ENCODE measurements at regions not wholly inside any gene's neighbourhood (a gene's known extent, or its start where the extent isn't known, plus 50 kb on each side); places are given as distances from the start of the nearest gene placed in this dataset.

DNA sequence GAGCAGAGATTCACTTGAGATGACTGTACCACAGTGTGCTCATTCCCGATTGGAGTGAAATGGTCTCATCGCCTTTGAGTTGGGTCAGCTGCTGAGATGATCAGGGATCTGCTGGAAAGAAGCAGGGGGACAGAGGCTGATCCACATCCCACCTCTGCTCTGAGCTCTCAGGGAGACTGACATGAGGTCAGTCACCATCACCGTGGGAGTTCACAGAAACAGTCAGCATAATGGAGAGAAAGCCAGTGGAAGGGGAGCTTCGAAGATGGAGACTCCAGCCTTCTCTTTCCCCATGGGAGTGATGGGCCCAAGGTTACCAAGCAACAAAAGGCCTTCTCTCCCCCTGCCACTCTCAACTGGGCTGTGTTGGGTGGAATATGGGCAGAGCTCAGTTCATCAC lies 276.4 kb downstream of the CDK5RAP2 start:
- ATAC-seq (no peak), DNase-seq (ENCODE audit: missing footprints) (no peak)
- intact Hi-C loops (cut with DNase I): no loop called here

DNA sequence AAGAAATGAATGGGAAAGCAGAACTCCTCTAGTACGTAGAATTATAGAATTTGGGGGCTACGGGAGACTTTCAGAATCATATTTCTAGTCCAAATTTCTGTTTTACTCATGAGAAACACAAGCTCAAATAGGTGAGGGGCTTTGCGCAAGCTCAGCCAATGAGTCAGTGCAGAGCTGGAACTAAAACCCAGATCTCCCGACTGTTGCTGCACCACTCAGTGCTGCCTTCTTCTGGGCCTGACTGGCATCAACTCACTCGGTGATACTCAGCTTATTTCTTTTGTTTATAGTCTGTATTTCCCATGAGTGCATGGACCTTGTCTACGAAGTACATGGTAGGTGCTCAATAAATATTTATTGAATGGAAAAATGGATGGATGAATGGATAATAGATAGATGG lies 280.2 kb downstream of the CDK5RAP2 start:
- intact Hi-C loops (cut with DNase I): no loop called here
- no peak for DNase-seq (ENCODE audit: missing footprints)
- no peak for ATAC-seq

DNA sequence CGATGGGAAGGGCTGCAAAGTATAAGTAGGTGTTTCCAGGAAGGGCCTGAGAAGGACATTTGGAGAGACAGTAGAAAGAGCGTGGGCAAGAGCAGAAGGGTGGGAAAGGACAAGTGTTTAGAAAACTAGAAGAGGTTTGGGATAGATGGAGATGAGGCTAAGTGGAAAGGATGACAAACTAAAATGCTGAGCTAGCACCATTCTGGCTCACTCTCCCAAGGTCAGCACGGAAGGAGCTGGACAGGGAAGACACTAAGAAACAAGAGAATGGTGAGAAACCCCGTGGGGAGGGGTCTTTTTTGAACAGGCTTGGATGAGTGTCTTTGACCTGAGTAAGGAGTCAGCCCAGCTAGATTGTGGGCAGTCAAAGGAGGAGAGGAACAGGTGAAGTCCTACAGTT lies 286.0 kb downstream of the CDK5RAP2 start:
- no peak for ATAC-seq
- no peak for DNase-seq (ENCODE audit: missing footprints)
- intact Hi-C loops (cut with DNase I): no loop called here

DNA sequence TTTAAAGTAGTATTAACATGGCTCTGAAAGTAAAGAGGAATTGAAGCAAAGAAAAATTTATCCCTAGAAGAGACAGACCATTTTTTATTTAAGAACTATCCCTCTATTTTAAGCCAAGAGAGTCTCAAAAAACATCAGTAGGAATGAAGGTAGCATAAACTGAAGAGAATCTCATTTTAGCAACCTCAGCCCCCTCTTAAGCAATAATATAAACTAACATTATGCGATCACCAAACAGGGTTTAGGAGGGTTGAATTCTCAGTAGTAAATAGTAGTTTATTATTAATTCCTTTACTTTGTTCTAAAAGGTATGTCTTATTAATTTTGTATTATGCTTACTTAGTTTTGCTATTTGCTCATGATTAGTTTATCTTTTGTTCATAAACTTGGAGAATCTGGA lies 287.4 kb downstream of the CDK5RAP2 start:
- intact Hi-C loops (cut with DNase I): no loop called here
- ATAC-seq (no peak), DNase-seq (ENCODE audit: missing footprints) (no peak)

DNA sequence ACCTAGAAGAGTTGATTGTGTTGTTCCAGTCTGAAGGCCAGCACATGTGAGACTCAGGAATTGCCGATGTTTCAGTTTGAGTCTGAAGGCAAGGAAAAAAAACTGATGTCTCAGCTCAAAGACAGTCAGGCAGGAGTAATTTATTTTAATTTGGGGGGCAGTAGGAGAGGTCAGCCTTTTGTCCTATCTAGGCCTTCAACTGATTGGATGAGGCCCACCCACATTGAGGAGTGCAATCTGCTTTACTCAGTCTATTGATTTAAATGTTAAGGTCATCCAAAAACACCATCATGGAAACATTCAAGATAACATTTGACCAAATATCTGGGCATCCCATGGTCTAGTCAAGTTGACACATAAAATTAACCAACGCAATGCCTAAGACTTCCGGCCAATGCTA lies 288.9 kb downstream of the CDK5RAP2 start:
- intact Hi-C loops (cut with DNase I): no loop called here
- DNase-seq (ENCODE audit: missing footprints): no peak

DNA sequence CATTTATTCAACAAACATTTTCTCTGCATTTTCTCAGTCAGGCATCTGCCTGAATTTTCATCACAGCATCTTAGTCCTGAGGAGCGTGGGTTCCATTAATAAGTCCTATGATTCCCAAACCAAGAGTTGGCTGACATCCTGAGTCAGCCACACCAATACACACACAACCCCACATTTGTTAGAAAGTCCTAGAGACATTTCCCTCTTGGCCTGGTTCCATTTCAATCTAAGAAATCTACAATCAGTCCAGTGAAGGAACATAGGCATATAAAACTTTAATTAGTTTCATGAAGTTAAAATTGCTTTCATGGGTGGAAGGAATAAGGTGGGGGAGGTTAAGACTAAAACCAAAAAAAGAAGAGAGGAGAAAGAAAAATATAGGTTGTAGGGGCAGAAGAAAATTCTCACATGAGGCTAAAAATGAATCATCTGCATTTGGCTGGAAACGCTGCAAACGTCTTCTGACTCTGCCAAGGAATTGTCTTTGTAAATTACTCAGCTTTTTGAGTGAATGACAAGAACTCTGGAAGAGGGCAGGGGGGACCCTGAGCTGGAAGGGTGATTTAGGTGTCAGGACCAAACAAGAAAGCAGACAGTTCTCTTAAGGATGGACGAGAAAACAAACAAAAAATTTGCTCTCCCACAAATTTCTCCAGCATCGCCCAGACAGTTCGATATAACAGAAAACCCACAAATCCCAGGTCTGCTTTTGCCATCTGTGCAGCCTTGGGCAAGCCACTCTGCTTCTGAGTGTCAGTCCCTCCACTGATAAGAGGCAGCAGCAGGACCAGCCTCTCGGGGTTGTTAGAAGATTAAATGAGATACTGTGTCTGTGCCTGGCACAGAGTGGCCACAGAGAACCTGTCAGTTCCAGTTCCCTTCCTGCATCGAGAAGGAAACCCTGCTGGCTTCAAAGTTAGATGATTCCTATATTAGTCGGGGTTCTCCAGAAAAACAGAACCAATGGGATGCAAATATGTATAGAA lies 289.7 kb downstream of the CDK5RAP2 start:
- ATAC-seq (no peak), DNase-seq (ENCODE audit: missing footprints) (no peak)
- intact Hi-C loops (cut with DNase I): no loop called here

More for the DNA sequence above, 288.9 kb downstream of the CDK5RAP2 start:
- ATAC-seq: no peak

DNA sequence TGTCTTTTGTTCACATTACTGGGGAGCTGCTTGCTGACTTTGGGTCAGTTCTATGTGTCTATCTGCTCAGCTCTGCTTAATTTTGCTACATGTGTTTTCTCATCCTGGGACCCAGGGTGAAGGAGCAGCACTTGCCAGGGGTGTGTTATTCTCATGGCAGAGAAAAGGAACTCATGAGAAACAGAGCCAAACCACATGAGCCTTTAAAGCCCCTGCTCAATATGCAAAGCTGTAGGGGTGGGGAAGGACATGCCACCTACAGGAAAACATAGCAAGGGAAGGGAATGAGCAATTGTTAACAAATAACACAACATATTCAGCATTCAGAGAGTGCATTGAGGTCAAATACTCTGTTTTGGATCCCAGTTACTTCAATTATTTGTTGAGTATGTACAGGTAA lies 290.9 kb downstream of the CDK5RAP2 start:
- ATAC-seq: no peak
- DNase-seq (ENCODE audit: missing footprints): no peak
- intact Hi-C loops (cut with DNase I): no loop called here

DNA sequence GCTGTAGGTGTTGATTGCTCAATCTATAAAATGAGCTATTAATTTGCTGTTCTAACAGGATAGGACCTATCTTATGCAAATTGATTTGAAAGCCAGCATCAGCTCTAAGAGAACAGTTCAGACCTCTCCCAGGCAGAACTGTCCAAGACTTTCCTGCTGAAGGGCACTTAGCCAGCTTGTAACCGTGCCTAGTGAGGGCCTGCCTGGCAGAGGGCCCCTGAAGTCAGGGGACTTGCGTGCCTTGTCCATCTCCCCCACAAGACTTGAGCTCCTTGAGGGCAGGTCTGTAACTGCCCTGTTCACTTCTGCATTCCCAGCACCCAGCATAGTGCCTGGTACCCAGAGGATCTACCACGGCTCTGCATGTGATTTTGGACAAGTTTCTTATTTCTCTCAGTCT lies 293.4 kb downstream of the CDK5RAP2 start:
- ATAC-seq (no peak), DNase-seq (ENCODE audit: missing footprints) (no peak)

DNA sequence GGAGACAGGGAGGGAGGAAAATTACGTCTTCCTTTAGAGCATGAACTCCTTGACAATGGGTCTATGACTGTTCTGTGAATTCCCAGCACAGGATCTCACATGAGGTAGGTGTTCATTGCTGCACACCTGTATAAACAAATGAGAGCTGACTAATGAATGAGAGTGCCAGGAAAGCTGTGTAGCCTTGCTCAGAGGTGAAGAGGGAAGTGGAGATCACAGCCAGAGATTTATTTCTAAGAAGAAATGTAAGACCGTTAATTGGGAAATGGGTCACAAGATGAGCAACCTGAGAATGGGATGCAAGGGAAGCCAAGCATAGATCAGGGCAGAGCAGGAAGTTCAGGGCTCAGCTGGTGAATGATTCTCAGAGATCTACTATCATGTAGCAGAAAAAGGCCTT lies 295.1 kb downstream of the CDK5RAP2 start:
- intact Hi-C loops (cut with DNase I): no loop called here
- no peak for ATAC-seq
- DNase-seq (ENCODE audit: missing footprints): no peak

More for the DNA sequence above, 293.4 kb downstream of the CDK5RAP2 start:
- intact Hi-C loops (cut with DNase I): no loop called here

DNA sequence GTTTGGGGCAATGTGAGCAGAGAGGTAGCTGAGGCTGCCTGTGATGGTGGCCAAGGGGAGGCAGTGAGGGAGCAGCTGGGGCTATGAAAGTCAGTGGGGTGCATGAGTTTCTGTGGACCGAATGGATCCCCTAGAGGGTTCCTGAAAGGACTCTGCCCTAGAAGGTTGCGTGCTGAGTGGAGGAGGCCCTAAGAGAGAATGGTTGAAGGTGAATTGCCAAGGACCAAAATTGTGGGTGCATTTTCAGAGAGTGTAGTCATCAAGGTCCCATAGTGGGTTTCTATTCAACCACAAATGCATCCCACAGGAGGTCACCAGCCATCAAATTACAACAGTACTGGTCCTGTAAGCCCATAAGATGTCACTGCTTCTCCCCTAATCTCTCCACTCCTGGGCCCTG lies 298.3 kb downstream of the CDK5RAP2 start:
- ATAC-seq (no peak), DNase-seq (ENCODE audit: missing footprints) (no peak)
- intact Hi-C loops (cut with DNase I): no loop called here

DNA sequence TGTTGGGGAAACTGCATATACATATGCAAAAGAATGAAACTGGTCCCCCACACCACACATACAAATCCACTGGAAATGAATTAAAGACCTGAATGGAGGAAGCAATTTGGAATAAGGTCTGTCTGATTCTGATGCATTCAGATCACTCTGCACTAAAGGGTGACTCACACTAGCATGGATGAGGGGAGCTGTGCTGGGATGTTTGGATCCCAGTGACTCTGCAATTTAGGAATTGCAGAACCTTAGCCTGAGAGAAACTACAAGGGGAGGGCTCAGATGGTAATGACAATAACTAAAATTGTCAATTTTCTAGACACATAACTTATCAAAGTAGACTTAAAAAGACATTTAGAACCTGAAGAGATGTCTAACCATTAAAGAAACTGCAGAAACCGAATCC lies 312.0 kb downstream of the CDK5RAP2 start:
- intact Hi-C loops (cut with DNase I): no loop called here
- no peak for DNase-seq (ENCODE audit: missing footprints)
- ATAC-seq: no peak

DNA sequence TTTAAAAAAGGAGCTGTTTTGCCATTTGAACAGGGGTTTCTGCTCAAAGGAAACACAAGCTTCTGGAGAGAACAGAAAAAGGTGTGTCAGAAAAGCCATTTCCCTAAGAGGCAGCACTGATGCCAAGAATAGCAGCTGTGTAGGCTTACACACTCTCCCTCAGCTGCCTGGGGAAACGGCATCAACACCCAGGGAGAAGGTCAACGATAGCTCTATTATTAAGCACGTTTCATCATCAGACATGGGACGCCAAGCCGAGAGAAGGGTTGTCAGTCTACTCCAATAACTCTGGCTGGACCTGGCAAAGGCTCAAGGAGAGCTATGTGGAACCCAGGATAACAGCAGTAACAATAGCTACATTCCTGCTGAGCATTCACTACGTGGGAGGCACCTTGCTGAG lies 314.2 kb downstream of the CDK5RAP2 start:
- DNase-seq (ENCODE audit: missing footprints): peak; percentile 74
- intact Hi-C loops (cut with DNase I): no loop called here
- ATAC-seq: peak; percentile 97

DNA sequence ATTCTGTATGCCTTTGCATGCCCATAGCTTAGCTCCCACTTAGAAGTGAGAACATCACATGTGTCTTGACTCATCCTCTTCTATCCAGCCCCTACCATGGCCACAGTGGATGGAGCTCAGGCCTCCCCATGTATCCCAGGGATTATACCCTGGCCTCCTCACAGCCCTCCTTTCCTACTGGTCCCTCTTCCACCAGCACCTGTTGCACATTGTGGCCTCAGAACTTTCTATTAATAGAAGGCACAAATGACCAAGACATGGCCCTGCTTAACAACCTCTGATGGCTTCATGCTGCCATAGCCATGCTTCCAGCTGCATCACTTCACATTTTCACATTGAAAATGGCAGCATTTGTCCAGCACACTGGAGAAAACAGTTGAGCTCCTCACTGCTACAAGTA lies 315.4 kb downstream of the CDK5RAP2 start:
- DNase-seq (ENCODE audit: missing footprints) (no peak), ATAC-seq (no peak)
- intact Hi-C loops (cut with DNase I): no loop called here

DNA sequence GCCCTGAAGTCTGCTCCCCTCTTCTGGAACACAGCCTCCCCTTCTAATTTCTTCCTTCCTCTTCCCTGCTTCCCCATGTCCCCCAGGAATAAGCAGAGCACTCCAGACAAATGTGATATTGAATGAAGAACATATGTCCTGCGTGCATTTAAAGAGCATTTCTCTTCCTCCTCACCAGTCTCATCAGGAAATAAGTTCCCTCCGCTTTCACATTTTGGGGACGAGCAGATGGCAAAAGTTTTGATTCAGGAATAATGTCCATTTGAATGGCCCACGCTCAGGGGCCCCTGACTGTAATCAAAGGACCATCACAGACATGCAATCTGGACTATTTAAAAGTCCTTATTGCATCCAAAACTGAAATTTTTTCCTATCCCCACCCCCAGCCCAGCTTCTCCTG lies 316.1 kb downstream of the CDK5RAP2 start:
- no peak for ATAC-seq
- DNase-seq (ENCODE audit: missing footprints): no peak
- intact Hi-C loops (cut with DNase I): no loop called here

DNA sequence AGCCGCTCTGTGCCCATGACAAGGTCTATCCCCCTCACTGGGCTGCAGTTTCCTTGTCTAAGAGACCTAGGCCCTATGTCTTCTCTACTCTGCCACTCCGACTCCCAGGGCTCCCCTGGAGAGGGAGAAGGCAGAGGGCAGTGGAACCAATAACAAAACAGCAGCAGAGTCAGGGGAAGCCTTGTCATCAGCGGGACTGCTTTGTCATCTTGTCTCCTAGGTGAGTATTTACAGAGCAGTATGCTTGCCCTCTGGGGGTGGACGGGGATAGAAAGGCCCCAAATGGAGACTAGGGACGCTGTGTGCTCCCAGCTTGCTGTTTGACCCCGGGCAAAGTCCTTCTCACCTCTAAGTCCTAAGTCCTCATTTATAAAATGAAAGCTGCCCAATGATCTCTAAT lies 318.5 kb downstream of the CDK5RAP2 start:
- no peak for ATAC-seq
- no peak for DNase-seq (ENCODE audit: missing footprints)
- intact Hi-C loops (cut with DNase I): no loop called here

DNA sequence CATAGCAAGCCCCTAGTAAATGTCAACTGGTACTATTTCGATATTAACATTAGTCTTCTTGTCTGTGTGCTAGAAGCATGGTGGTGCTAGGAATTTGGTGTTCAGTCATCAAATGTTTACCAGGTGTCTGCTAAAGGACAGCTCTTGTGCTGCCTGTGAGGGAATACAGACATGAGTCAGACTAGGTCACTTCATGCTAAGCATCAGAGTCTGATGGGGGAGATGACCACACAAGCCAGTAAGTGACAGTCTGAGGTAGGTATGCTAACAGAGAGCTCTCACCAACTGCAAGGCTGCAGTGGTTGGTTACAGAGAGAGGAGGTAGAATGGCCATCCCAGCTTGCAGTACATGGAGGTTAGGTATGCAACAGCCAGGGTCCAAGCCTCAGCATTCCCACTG lies 320.9 kb downstream of the CDK5RAP2 start:
- DNase-seq (ENCODE audit: missing footprints) (no peak), ATAC-seq (no peak)
- intact Hi-C loops (cut with DNase I): no loop called here

DNA sequence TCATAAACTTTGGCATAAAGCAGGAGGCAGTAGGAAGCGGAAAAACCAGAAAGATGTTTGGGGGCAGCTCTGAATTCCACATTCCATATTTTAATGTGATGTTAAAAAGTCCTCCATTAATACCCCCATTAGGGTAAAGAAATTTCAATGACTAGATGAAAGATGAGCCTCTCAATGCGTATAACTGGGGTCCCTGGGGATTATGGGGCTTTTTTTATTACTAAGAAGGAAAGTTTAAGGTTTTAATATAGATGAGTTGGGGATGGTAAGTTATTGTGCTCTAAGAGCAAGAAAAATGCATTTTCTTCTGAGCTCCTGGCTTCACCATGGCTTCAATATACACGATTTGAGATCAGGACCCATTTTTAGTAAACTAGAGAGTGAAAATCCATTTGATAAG lies 321.9 kb downstream of the CDK5RAP2 start:
- ATAC-seq (no peak), DNase-seq (ENCODE audit: missing footprints) (no peak)
- intact Hi-C loops (cut with DNase I): no loop called here

DNA sequence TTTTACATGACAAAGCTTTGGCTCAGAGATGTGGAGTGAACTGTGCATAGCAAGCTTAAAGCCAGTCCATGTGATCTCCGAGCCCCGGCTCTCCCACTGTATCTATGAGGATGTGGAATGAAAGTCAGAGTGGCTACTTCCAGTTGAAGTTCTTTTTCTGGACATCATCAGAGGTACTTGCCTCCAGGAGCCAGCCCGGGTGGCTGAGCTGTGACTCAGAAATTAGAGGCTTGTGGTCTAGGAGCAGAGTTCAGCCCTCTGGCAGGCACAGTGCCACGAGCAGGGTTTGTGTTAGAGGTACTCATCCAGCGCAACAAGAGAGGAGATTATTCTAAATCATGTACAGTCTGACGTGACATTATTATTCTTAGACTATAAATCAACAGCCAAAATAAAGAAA lies 322.5 kb downstream of the CDK5RAP2 start:
- ATAC-seq (no peak), DNase-seq (ENCODE audit: missing footprints) (no peak)
- intact Hi-C loops (cut with DNase I): no loop called here

DNA sequence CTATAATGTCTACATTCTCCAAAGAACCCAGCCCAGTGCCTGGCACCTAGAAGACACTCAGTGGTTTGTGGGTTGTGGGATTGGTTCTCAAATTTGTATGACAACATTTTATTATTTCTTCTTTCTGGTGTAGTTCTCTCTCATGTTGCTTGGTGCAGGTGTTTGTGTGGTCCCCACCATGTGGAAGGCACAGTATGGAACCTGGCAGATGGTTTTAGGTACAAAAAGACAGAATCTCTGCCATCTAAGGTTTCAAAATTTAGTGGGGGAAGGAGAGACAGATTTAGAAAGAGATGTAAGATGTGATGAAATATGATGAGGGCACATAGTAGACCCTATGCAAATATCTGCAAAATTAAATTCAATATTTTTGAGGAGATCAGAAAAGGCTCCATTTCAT lies 323.8 kb downstream of the CDK5RAP2 start:
- ATAC-seq: no peak
- intact Hi-C loops (cut with DNase I): no loop called here
- no peak for DNase-seq (ENCODE audit: missing footprints)

DNA sequence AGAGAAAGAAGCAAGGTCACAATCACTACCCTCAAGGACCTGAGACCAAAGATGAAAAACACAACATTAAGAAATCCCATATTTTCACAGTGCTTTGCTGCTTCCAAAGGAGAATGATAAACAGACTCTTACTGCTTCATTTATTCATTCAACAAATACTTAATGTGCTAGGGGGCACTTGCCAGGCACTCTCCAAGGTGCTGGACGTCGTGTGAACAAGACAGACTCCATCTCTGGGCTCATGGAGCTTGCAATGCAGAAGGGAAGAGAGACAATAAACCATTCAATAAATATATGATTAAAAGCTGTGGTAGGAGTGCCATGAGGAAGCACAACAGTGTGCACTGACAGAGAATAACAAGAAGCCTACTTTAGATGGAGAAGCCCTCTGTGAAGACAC lies 327.7 kb downstream of the CDK5RAP2 start:
- no peak for DNase-seq (ENCODE audit: missing footprints)
- intact Hi-C loops (cut with DNase I): no loop called here
- no peak for ATAC-seq
